ENCODE measurements at regions not wholly inside any gene's neighbourhood (a gene's known extent, or its start where the extent isn't known, plus 50 kb on each side); places are given as distances from the start of the nearest gene placed in this dataset.

- H3K36me3 ChIP-seq: no peaks in the 10 kb centered on the region
- ATAC-seq (peak in 2 of 4 donors; percentile 12 to 15), DNase-seq (no peak)
- no peaks in the 10 kb centered on the region for H3K9me3 ChIP-seq
- H3K4me3 ChIP-seq: no peak overlapping the region
- H3K27me3 ChIP-seq: no peaks in the 10 kb centered on the region
- peaks cover 0 to 44% (median 12%) of the 10 kb centered on the region in 12 donors for H3K4me1 ChIP-seq
- whole genome bisulfite sequencing, 4 donors: 62 to 71% (median 64%) methylated on average over 9 of the region's 9 CpGs
- TF ChIP-seq, protein P1, sequence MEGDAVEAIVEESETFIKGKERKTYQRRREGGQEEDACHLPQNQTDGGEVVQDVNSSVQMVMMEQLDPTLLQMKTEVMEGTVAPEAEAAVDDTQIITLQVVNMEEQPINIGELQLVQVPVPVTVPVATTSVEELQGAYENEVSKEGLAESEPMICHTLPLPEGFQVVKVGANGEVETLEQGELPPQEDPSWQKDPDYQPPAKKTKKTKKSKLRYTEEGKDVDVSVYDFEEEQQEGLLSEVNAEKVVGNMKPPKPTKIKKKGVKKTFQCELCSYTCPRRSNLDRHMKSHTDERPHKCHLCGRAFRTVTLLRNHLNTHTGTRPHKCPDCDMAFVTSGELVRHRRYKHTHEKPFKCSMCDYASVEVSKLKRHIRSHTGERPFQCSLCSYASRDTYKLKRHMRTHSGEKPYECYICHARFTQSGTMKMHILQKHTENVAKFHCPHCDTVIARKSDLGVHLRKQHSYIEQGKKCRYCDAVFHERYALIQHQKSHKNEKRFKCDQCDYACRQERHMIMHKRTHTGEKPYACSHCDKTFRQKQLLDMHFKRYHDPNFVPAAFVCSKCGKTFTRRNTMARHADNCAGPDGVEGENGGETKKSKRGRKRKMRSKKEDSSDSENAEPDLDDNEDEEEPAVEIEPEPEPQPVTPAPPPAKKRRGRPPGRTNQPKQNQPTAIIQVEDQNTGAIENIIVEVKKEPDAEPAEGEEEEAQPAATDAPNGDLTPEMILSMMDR (IDR thresholded peaks at IDR 0.05): no peak
- no peak for TF ChIP-seq POLR2A (IDR thresholded peaks at IDR 0.05)
- H3K27ac ChIP-seq: peak overlapping the region in 4 of 12 donors; percentile 17 to 60 (median 38)
- intact Hi-C loops (cut with DNase I): loop anchor here in 1 of 10 donors (10.0 kb wide), 1 partner anchor 249 kb away; no protein-coding TSS in a partner anchor
These were observed 318.9 kb downstream of the CXCL12 start for GRCh38 chr10:44065788-44066526.

DNA sequence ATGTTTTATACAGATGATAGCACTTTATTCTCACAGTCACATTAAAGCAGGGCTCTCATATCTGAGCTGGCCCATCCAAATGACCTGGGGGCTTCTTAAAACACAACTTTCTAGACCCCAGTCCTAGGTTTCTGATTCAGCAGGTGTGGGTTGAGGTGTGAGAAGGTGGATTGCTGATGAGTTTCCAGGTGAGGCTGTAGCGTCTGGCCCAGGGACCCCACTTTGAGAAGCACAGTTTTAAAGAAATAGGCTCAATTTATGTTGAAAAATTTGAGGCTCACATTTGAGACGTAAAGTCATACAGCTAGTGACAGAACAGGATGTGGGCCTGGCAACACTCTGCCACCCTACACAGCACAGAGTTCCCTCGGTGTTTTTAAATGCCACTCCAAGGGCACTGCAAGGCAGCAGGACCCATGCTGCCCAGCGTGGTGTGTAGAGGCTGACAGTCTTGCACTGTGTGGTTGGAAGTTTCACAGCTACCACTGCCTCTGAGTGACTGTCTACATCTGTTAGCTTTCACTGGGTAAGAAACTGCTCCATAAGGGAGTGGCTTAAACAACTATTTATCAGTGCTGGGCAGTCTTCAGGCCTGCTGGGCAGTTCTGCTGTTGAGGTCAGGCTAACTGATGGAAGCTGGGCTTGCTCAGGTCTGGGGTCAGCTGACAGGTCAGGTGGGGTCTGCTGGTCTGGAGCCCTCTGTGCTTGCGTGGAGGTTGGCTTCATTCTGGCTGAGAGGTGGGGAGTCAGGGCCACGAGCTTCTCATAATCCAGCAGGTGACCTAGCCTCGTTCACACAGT lies 319.7 kb downstream of the CXCL12 start:
- intact Hi-C loops (cut with DNase I): loop anchor here in 1 of 10 donors (10.0 kb wide), 1 partner anchor 250 kb away; no protein-coding TSS in a partner anchor
- no peaks in the 10 kb centered on the region for H3K9me3 ChIP-seq
- ATAC-seq (peak in 3 of 4 donors; percentile 9 to 44 (median 12)), DNase-seq (no peak)
- H3K27me3 ChIP-seq: no peaks in the 10 kb centered on the region
- peaks cover 0 to 44% (median 12%) of the 10 kb centered on the region in 12 donors for H3K4me1 ChIP-seq
- H3K4me3 ChIP-seq: no peak overlapping the region
- TF ChIP-seq POLR2A (IDR thresholded peaks at IDR 0.05): no peak
- TF ChIP-seq, protein P1 (IDR thresholded peaks at IDR 0.05): no peak
- no peaks in the 10 kb centered on the region for H3K36me3 ChIP-seq
- WGBS, 4 donors: 76 to 91% (median 88%) methylated on average over 7 of the region's 7 CpGs
- peak overlapping the region in 4 of 12 donors; percentile 17 to 60 (median 38) for H3K27ac ChIP-seq

DNA sequence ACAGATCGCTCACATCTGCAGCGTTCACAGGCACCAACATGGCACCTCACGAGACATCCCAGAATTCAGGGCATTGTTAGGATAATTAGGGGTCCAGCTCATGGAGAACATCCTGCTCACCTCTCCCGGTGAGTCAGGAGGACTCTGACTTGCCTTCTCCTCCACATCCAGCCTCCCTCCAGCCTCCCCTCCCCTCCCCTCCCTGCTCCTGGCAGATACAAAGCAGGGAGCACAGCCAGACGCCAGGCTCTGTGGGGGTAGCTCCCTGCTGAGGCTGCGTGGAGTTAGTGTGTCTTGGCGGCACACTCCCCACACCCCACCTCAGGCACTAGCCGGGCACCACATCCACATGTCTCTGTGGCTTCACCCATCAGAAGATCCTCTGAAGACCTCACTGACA lies 320.6 kb downstream of the CXCL12 start:
- DNase-seq: no peak
- TF ChIP-seq, protein P1 (IDR thresholded peaks at IDR 0.05): no peak
- TF ChIP-seq POLR2A (IDR thresholded peaks at IDR 0.05): no peak
- H3K27ac ChIP-seq: no peak overlapping the region
- H3K9me3 ChIP-seq: no peaks in the 10 kb centered on the region
- no peaks in the 10 kb centered on the region for H3K27me3 ChIP-seq
- intact Hi-C loops (cut with DNase I): loop anchor here in 1 of 10 donors (10.0 kb wide), 1 partner anchor 250 kb away; no protein-coding TSS in a partner anchor
- H3K36me3 ChIP-seq: no peaks in the 10 kb centered on the region
- H3K4me3 ChIP-seq: no peak overlapping the region
- WGBS, 4 donors: 85 to 88% (median 87%) methylated on average over 7 to 8 of the region's 8 CpGs
- peaks cover 0 to 37% (median 6%) of the 10 kb centered on the region in 12 donors for H3K4me1 ChIP-seq
- no peak for ATAC-seq

DNA sequence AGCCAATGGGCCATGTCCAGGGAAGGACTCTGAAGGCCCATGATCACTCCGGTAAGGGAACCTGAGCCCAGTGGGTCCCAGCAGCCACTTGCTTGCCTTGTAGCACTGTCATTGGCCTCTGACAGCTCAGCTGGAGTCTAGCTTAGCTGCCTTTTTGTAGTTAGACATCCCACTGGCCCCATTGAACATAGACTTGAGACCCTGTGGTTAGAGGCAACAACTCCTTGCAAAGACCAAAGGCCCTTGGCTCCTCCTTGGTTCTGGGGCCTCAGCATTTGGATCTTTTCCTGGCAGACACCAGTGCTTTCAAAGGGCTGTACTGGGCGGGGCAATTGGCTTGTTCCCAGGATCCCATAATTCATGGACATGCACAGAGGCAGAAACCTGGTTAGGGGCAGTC lies 321.2 kb downstream of the CXCL12 start:
- 93 to 100% (median 94%) methylated on average over 1 to 2 of the region's 2 CpGs for WGBS, 4 donors
- no peak for ATAC-seq
- H3K27ac ChIP-seq: no peak overlapping the region
- H3K27me3 ChIP-seq: no peaks in the 10 kb centered on the region
- H3K9me3 ChIP-seq: no peaks in the 10 kb centered on the region
- intact Hi-C loops (cut with DNase I): loop anchor here in 1 of 10 donors (10.0 kb wide), 1 partner anchor 251 kb away; no protein-coding TSS in a partner anchor
- H3K4me3 ChIP-seq: no peak overlapping the region
- peaks cover 0 to 30% (median 3%) of the 10 kb centered on the region in 12 donors for H3K4me1 ChIP-seq
- TF ChIP-seq, protein P1 (IDR thresholded peaks at IDR 0.05): no peak
- TF ChIP-seq POLR2A (IDR thresholded peaks at IDR 0.05): no peak
- H3K36me3 ChIP-seq: no peaks in the 10 kb centered on the region
- no peak for DNase-seq
